ENCODE measurements at regions not wholly inside any gene's neighbourhood (a gene's known extent, or its start where the extent isn't known, plus 50 kb on each side); places are given as distances from the start of the nearest gene placed in this dataset.

- TF ChIP-seq CTCF (IDR thresholded peaks at IDR 0.05) (no peak), EP300 (IDR thresholded peaks at IDR 0.05) (no peak), POLR2A (IDR thresholded peaks at IDR 0.05) (no peak)
Measured at GRCh38 chr9:102113191-102113590, 374.7 kb upstream of the GRIN3A start.
